GM19438 (cell line): ENCODE measurements at regions not wholly inside any gene's neighbourhood (a gene's known extent, or its start where the extent isn't known, plus 50 kb on each side); places are given as distances from the start of the nearest gene placed in this dataset.

Experiments
- ATAC-seq: cut with Tn5 transposase; IDR thresholded peaks from one replicate; pipeline ENCODE4 v1.9.1; 2021; ENCODE audit warnings: low read depth; ENCODE audit not compliant: unreplicated experiment

DNA sequence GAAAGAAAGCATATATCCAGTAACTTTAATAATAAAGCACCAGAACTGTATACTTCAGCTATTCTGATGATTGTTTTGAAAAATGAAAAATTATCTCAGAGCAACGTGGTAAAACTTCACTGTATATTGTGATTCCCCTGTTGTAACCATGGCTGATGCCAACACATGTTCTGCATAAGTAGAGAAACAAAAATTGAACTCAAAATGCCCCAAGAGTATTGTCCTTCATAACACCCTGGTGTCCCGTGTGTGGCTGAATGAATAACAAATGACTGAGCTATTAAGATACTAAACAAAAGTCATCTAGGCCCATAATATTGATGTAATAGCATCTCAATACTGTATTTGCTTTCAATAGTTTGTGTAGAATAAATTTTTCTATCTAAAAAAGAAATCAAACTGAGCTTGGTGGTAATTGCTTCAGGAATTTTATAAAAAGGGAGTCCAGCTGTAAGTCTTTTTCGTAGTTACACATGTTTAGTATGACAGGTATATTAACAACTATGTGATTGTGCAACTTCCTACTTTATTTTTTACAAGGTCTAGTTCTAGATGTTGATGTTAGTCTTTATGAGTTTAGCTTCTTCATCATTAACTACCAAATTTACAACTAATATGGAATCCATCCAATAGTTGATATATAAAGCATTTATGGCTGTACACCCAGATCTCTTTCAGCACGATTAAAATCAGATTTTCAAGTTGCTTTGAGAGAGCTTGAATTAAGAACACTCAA lies 623.8 kb upstream of the AGTR1 start:
- ATAC-seq: no peak

- no peak for ATAC-seq
Observed at GRCh38 chr3:148074946-148075345, 622.8 kb upstream of the AGTR1 start.

DNA sequence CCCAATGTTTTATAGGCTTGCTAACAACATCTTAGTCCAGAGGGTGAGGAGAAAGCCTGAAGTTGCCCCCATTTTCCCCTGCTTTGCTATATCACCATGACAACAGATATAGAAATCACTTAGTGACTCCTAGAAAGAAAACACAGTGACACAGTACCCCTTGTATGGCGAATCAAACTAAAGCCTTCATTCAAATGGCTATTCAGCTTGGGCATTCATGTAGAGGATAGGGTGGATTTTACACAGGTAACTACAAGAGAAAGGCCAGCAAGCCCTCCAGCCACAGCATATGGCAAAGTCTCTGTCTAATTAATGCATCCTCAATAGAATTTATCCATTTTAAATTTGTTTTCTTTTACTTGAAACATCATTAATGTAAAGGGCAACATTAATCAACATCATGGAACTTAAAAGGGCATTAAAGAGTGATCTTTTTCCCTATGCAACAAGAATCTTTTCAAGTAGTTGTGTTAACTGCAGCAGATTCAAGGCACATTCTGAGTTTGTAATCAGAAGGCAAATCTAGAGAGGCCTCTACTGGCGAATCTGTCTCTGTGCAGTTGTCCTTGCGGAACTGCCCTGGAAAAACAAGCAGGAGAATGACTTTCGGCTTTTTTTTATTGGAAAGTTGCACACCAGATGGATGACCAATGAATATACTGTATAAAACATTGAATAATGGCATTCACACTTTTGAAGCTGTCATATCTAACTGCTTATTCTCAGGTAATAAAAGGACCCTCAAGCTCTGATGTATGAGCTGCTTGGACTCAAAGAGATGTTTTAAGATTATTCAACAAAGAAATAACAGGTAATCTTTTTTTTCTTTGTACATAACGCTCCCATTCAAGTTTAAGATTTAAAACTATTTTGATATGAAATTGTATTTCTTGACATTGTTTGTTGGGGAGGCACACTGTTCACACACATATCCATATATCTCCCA lies 621.7 kb upstream of the AGTR1 start:
- ATAC-seq: no peak

- ATAC-seq: no peak
Observed at GRCh38 chr3:148077318-148077923, 620.3 kb upstream of the AGTR1 start.

- no peak for ATAC-seq
Observed at GRCh38 chr3:148077965-148078364, 619.7 kb upstream of the AGTR1 start.

DNA sequence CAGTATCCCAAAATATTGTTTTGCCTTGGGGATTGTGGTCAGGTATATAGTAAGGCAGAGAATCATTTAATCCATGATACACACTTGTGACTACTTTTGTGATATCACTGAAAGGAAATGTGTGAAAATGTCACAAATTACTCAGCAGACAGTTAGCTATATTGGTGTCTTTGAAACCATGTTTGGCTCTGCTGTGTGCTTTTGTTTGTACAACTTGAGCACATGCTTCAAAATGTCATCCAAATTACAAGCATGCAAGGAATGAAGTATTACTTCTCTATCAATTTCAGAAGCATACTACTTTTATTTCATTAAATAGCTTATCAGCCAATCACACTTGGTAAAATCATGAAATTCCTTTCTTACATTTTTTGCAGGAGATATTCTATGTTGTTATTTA lies 619.0 kb upstream of the AGTR1 start:
- ATAC-seq: no peak

GRCh38 chr3:148079370-148079769 lies 618.3 kb upstream of the AGTR1 start:
- no peak for ATAC-seq

- no peak for ATAC-seq
Observed at GRCh38 chr3:148081926-148082325, 615.8 kb upstream of the AGTR1 start.

GRCh38 chr3:148082506-148083280 lies 615.0 kb upstream of the AGTR1 start:
- ATAC-seq: no peak

GRCh38 chr3:148083526-148084182 lies 614.0 kb upstream of the AGTR1 start:
- ATAC-seq: no peak

DNA sequence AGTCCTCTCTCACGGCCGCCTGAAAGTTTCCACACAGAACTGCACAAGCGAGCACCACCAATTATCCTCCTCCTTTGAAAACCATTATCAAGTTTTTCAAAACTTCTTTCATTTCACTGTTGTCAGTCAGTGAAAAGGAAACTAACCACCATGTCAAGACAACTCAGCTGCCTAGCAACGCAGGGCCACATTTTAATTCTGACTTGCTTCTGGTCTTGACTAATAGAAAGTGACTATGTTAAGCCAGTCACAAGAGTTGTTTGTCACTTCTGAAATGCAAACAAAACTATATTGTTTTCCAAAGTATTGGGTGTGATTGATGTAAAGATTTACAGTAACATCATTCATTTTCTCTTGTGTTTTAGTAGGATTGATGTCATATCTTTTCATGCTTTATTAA lies 612.8 kb upstream of the AGTR1 start:
- ATAC-seq: peak; percentile 85

DNA sequence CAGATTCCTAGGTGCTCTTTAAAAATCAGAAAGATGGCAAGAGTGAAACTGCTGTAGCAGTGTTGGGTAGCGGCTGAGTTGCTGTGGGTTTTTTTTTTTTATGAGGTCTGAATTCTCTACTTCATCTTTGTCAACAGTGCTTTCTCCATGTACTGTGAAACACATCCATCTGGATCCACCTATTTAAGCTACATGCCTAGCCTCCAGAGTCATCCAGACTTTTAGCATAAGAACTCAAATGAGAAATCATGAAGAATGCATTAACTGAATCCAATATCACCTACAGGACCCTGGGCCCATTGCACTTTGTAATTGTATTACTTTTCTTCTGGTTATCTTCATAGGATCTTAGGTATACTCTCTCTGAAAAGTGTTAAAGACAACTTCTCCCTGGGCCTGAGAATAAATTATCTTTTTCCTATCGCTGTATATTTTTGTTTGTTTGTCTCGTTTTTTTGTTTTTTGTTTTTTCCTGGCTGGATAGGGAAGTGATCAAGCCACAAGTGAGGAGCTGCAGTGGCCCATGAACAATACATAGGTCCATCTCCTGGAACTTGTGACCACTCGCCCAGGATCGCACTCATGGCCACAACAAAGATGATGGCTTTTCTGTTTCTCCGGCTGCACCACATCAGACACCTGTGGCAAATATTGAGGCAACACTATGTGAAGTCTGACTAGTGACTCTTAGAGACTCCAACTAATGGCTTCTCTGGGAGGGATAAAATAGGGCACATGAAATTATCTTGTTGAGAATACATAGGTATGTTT lies 609.9 kb upstream of the AGTR1 start:
- no peak for ATAC-seq

DNA sequence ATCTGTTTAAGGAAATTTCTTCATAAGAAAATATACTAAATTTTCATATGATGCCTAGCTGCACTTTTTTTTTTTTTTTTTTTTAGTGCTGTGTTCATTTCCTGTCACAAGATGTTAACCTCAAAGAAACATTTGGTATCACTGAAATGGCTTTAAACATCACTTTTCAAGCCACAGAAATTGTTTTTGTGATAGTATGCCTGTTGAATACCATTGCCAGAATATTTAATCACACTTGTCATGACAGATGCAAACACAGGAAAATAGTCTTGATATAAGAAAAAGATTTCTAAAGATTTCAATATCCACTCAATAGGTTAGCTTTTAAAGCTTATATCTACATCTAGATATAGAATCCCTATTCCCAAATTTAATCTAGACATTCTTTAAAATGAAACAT lies 608.5 kb upstream of the AGTR1 start:
- ATAC-seq: no peak

DNA sequence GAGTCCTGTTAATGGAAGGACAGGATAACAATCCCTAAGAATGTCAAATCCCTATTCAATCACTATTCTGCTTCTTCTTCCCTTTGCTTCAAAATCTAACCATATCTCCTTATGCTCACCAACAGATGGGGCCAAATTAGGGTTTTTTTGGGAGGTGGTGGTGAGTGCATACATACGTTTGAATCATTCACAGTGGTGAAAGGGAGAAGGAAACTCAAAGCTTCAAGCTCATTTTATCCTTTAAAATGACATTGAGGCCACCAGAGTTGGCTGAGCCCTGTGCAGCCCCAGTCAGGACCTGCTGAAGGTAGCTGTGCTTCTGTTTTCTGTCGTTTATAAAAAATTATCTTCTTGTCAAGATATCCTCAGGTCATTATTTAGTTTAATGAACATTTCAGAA lies 607.5 kb upstream of the AGTR1 start:
- no peak for ATAC-seq

- ATAC-seq: no peak
Observed at GRCh38 chr3:148092624-148093347, 604.9 kb upstream of the AGTR1 start.

DNA sequence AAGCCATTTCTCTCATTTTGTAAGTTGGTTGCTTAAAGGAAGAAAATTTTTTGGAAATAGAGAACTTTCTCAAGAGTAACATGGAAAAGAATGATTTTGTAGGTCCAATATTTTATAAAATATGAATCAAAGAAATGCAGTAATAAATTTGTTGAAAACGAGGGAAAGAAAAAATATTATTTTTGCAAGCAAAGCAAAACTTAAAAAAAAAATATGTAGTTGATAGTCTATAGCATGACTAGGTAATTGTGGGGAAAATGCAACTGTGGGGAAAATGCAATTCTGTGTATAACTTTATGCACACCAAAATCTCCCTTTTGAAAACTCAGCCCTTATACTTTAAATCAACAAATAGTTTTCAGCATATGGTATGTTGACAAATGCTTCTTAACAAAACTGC lies 604.0 kb upstream of the AGTR1 start:
- no peak for ATAC-seq

DNA sequence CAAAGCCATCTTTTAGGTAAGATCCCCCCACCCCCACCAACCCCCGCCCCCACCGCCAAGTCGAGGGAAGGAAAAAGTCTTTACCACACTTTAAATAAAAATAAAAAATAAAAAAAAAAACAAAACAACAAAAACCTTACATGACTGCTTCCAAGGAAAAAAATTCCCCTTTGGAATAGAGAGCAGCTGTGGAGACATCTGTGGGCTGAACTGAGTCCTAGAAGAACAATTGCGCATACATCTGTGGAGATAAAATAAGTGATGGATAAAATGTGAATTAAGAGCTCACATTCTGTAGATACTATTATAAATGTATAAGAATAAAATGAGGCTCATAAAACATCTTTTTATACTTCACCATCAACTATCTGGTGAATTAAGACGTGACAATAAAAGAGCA lies 601.7 kb upstream of the AGTR1 start:
- no peak for ATAC-seq

DNA sequence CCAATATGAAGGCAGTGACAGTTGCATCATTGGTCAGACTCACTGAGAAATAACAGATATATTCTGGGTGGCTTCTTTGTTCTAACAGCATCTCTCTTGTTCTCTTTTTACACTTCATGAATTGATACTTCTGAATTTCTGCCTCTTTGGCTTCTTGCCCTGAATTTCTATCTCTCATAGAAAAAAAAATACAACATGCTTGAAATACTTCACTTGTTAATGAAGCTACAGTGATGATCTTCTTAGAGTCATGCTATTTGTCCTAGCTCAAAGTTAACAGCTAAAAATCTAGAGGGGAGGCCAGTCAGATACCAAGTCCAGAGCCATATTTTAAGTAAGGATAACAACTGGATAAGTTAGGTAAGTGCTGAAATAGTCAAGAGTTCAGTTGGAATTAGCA lies 597.2 kb upstream of the AGTR1 start:
- ATAC-seq: no peak

GRCh38 chr3:148101061-148101460 lies 596.6 kb upstream of the AGTR1 start:
- ATAC-seq: no peak
